GM23338 (cell line): ENCODE measurements at regions not wholly inside any gene's neighbourhood (a gene's known extent, or its start where the extent isn't known, plus 50 kb on each side); places are given as distances from the start of the nearest gene placed in this dataset.

Source experiments
- ATAC-seq: fragments of 200-7000 bp; cut with Tn5 transposase; 3 replicates; pipeline ENCODE4 v1.9.1; 2020
- DNase-seq: peaks from one replicate; pipeline ENCODE4 v3.0.0-alpha.2; 2015; ENCODE audit warnings: low spot score
- H2AFZ ChIP-seq: fragments of 200-600 bp; sonication (generic); 2 replicates; pipeline ENCODE4 v1.8.0; 2016; ENCODE audit warnings: antibody characterized with exemption, mild to moderate bottlenecking, moderate library complexity
- H3F3A ChIP-seq: fragments of 200-600 bp; sonication (generic); replicated peaks from 2 replicates; pipeline ENCODE4 v1.8.0; 2017; ENCODE audit warnings: antibody characterized with exemption, mixed run types, low read depth
- H3K27ac ChIP-seq: fragments of 200-600 bp; sonication (generic); 2 replicates; pipeline ENCODE4 v1.6.1; 2016; ENCODE audit warnings: low read depth
- H3K27me3 ChIP-seq: fragments of 200-600 bp; sonication (generic); 2 replicates; pipeline ENCODE4 v1.8.0; 2016; ENCODE audit warnings: mild to moderate bottlenecking, mixed run types, moderate library complexity; ENCODE audit not compliant: insufficient read depth
- H3K36me3 ChIP-seq: fragments of 200-600 bp; sonication (generic); 2 replicates; pipeline ENCODE4 v1.8.0; 2016; ENCODE audit warnings: mild to moderate bottlenecking; ENCODE audit not compliant: insufficient read depth
- H3K4me1 ChIP-seq: fragments of 200-600 bp; sonication (generic); 2 replicates; pipeline ENCODE4 v1.8.0; 2016; ENCODE audit warnings: mild to moderate bottlenecking, moderate library complexity; ENCODE audit not compliant: insufficient read depth
- H3K4me2 ChIP-seq: fragments of 200-600 bp; sonication (generic); 2 replicates; pipeline ENCODE4 v1.7.1; 2017; ENCODE audit warnings: mixed run types
- H3K4me3 ChIP-seq: fragments of 200-600 bp; sonication (generic); 2 replicates; pipeline ENCODE4 v1.6.1; 2016; ENCODE audit warnings: mixed run types
- H3K79me2 ChIP-seq: fragments of 200-600 bp; sonication (generic); replicated peaks from 2 replicates; pipeline ENCODE4 v1.8.0; 2017; ENCODE audit warnings: mild to moderate bottlenecking; ENCODE audit not compliant: insufficient read depth
- H3K9me2 ChIP-seq: fragments of 200-600 bp; sonication (generic); 2 replicates; pipeline ENCODE4 v1.8.0; 2017; ENCODE audit not compliant: insufficient read depth
- H4K20me1 ChIP-seq: fragments of 200-600 bp; sonication (generic); replicated peaks from 2 replicates; pipeline ENCODE4 v1.8.0; 2017; ENCODE audit warnings: mild to moderate bottlenecking; ENCODE audit not compliant: insufficient read depth
- H3K27ac Mint-ChIP-seq: 2 replicates; pipeline ENCODE4 v1.8.0; 2020; ENCODE audit warnings: inconsistent platforms, mild to moderate bottlenecking, moderate library complexity, mixed read lengths
- H3K27me3 Mint-ChIP-seq: 3 replicates; pipeline ENCODE4 v1.8.0; 2022; ENCODE audit warnings: low read depth, mild to moderate bottlenecking, moderate library complexity, mixed read lengths, inconsistent platforms; ENCODE audit not compliant: insufficient read depth, poor library complexity
- H3K36me3 Mint-ChIP-seq: 3 replicates; pipeline ENCODE4 v1.8.0; 2021; ENCODE audit warnings: low read depth, mild to moderate bottlenecking, inconsistent platforms, moderate library complexity, mixed read lengths
- H3K4me1 Mint-ChIP-seq: 3 replicates; pipeline ENCODE4 v1.8.0; 2020; ENCODE audit warnings: mild to moderate bottlenecking, inconsistent platforms, mixed read lengths
- H3K4me3 Mint-ChIP-seq: 3 replicates; pipeline ENCODE4 v1.8.0; 2021; ENCODE audit warnings: moderate library complexity, mild to moderate bottlenecking, inconsistent platforms, mixed read lengths
- H3K9me3 Mint-ChIP-seq: 3 replicates; pipeline ENCODE4 v1.8.0; 2020; ENCODE audit warnings: moderate library complexity, mild to moderate bottlenecking, inconsistent platforms, mixed read lengths
- EZH2phosphoT487 ChIP-seq: fragments of 200-600 bp; sonication (generic); IDR thresholded peaks from one replicate; pipeline ENCODE4 v1.8.1; 2018; ENCODE audit warnings: antibody characterized with exemption; ENCODE audit not compliant: unreplicated experiment
- NANOG ChIP-seq: IDR thresholded peaks from 2 replicates; pipeline ENCODE4 v1.6.1; 2016; ENCODE audit warnings: antibody characterized with exemption, borderline replicate concordance
- POLR2AphosphoS5 ChIP-seq: IDR thresholded peaks from 2 replicates; pipeline ENCODE4 v1.6.1; 2016; ENCODE audit warnings: antibody characterized with exemption, low read depth
- ZNF114 ChIP-seq: fragments of 250-450 bp; sonication (Bioruptor Pico); IDR thresholded peaks from 2 replicates; pipeline ENCODE4 v1.5.0; 2020; ENCODE audit warnings: mild to moderate bottlenecking, moderate library complexity
- ZNF331 ChIP-seq: fragments of 250-450 bp; sonication (Bioruptor Pico); IDR thresholded peaks from 2 replicates; pipeline ENCODE4 v1.5.0; 2020; ENCODE audit warnings: low read depth, mild to moderate bottlenecking, moderate library complexity
- TF ChIP-seq, protein P1 (sequence below): IDR thresholded peaks from one replicate; pipeline ENCODE4 v1.6.1; 2018; ENCODE audit warnings: antibody characterized with exemption; ENCODE audit not compliant: unreplicated experiment
- TF ChIP-seq, protein P2 (sequence below): IDR thresholded peaks from 2 replicates; pipeline ENCODE4 v1.6.1; 2016; ENCODE audit warnings: antibody characterized with exemption
- TF ChIP-seq, protein P3 (sequence below), 2 experiments: fragments of 200-600 bp in 1 of 2; sonication (generic) in 1 of 2; conservative IDR thresholded peaks; 2 replicates each; pipeline versions ENCODE4 v1.5.1 to v1.6.1; 2016 to 2017; ENCODE audit warnings: antibody characterized with exemption in 2 of 2, low read depth in 2 of 2, mild to moderate bottlenecking in 2 of 2, moderate library complexity in 1 of 2

DNA sequence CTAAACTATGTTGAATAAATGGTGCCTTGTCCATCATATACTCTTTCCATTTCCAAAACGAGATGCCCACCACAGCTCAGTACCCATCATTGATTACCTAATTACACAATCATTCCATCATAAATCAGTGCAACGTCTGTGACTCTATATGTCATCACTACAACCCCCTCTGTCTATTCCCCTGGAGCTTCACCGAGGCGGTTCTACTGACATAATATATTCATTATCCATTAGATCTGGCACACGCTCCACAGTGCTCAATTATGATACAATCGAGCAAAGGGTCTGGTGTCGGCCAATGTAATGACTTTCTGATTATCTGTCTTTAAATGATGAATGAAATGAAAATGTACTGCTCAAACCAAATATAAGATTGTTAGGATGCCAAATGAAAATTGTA is 1737.7 kb upstream of the WWC1 start (continued):
- TF ChIP-seq, protein P1, sequence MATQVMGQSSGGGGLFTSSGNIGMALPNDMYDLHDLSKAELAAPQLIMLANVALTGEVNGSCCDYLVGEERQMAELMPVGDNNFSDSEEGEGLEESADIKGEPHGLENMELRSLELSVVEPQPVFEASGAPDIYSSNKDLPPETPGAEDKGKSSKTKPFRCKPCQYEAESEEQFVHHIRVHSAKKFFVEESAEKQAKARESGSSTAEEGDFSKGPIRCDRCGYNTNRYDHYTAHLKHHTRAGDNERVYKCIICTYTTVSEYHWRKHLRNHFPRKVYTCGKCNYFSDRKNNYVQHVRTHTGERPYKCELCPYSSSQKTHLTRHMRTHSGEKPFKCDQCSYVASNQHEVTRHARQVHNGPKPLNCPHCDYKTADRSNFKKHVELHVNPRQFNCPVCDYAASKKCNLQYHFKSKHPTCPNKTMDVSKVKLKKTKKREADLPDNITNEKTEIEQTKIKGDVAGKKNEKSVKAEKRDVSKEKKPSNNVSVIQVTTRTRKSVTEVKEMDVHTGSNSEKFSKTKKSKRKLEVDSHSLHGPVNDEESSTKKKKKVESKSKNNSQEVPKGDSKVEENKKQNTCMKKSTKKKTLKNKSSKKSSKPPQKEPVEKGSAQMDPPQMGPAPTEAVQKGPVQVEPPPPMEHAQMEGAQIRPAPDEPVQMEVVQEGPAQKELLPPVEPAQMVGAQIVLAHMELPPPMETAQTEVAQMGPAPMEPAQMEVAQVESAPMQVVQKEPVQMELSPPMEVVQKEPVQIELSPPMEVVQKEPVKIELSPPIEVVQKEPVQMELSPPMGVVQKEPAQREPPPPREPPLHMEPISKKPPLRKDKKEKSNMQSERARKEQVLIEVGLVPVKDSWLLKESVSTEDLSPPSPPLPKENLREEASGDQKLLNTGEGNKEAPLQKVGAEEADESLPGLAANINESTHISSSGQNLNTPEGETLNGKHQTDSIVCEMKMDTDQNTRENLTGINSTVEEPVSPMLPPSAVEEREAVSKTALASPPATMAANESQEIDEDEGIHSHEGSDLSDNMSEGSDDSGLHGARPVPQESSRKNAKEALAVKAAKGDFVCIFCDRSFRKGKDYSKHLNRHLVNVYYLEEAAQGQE, result no peak
- TF ChIP-seq, protein P2, sequence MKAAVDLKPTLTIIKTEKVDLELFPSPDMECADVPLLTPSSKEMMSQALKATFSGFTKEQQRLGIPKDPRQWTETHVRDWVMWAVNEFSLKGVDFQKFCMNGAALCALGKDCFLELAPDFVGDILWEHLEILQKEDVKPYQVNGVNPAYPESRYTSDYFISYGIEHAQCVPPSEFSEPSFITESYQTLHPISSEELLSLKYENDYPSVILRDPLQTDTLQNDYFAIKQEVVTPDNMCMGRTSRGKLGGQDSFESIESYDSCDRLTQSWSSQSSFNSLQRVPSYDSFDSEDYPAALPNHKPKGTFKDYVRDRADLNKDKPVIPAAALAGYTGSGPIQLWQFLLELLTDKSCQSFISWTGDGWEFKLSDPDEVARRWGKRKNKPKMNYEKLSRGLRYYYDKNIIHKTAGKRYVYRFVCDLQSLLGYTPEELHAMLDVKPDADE, result no peak
- TF ChIP-seq ZNF114 (no peak), NANOG (no peak)

DNA sequence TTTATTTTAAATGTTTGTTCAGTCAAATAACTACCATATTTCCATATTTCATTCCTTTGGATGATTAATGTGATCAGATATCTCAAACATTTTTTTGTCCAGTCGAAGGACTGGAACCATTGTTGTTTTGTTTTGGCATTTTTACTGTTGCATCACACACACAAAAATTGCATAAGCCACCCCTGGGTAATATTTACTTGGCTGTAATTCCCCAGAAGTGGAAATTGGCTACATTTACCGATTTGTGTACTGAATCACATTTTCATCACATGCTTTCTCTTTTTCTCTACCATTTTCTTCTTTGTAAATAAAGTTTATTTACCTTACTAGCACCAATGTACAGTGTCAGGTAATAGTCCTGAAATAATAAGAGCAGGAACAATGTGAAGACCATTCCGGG is 1729.7 kb upstream of the WWC1 start:
- Mint-ChIP-seq H3K9me3 (peaks cover 19% of the 10 kb centered on the region), H3K36me3 (peaks cover 24% of the 10 kb centered on the region), H3K4me3 (no peak overlapping the region), H3K27ac (no peak overlapping the region), H3K27me3 (no peaks in the 10 kb centered on the region), H3K4me1 (peaks cover 12% of the 10 kb centered on the region)
- H3K36me3 ChIP-seq, result 0 out of 2 replicates have a peak, but pooled peaks cover 5% of the 10 kb centered on the region
- H3K4me2 ChIP-seq, result no peak overlapping the region
- no peak overlapping the region for H2AFZ ChIP-seq
- peaks cover 8% of the 10 kb centered on the region; the same call in 1 of the 2 replicates for H3K4me1 ChIP-seq
- no peaks in the 10 kb centered on the region for H4K20me1 ChIP-seq
- no peaks in the 10 kb centered on the region for H3K79me2 ChIP-seq
- ATAC-seq (no peak), DNase-seq (no peak)
- H3K27ac ChIP-seq, result no peak overlapping the region
- no peak overlapping the region for H3K4me3 ChIP-seq
- H3K27me3 ChIP-seq, result no peaks in the 10 kb centered on the region
- H3F3A ChIP-seq, result no peaks in the 10 kb centered on the region
- no peaks in the 10 kb centered on the region for H3K9me2 ChIP-seq
- no peak for TF ChIP-seq ZNF331 (CRISPR knock-in tag)
- TF ChIP-seq, protein P2, result no peak
- TF ChIP-seq, protein P3, sequence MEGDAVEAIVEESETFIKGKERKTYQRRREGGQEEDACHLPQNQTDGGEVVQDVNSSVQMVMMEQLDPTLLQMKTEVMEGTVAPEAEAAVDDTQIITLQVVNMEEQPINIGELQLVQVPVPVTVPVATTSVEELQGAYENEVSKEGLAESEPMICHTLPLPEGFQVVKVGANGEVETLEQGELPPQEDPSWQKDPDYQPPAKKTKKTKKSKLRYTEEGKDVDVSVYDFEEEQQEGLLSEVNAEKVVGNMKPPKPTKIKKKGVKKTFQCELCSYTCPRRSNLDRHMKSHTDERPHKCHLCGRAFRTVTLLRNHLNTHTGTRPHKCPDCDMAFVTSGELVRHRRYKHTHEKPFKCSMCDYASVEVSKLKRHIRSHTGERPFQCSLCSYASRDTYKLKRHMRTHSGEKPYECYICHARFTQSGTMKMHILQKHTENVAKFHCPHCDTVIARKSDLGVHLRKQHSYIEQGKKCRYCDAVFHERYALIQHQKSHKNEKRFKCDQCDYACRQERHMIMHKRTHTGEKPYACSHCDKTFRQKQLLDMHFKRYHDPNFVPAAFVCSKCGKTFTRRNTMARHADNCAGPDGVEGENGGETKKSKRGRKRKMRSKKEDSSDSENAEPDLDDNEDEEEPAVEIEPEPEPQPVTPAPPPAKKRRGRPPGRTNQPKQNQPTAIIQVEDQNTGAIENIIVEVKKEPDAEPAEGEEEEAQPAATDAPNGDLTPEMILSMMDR (conservative IDR thresholded peaks at IDR 0.05; ENCODE audit: low read depth in 2 of 2), result no peak
- TF ChIP-seq, protein P1, result no peak
- TF ChIP-seq EZH2phosphoT487, result no peak
- TF ChIP-seq POLR2AphosphoS5, result no peak
- no peak for TF ChIP-seq NANOG
